Activated B cell treated with CpG ODN at 0.5 μM for 24 hours (primary cell): ENCODE measurements at regions not wholly inside any gene's neighbourhood (a gene's known extent, or its start where the extent isn't known, plus 50 kb on each side); places are given as distances from the start of the nearest gene placed in this dataset.

Experiments used
- ATAC-seq: fragments of 200-7000 bp; cut with Tn5 transposase; one replicate; pipeline ENCODE4 v1.10.0; 2021; ENCODE audit warnings: low read depth, mild to moderate bottlenecking, moderate library complexity
- CTCF ChIA-PET: fragments of 350-600 bp; sonication (Branson Sonifier 250); formaldehyde crosslinking; loops from one replicate; lab custom pipeline; 2021; ENCODE audit warnings: antibody characterized with exemption; lab: Charles Lee
- POLR2A ChIA-PET: fragments of 350-600 bp; sonication (Branson Sonifier 250); formaldehyde crosslinking; loops from one replicate; lab custom pipeline; 2021; ENCODE audit warnings: antibody characterized with exemption; lab: Charles Lee
- DNase-seq: peaks from one replicate; pipeline ENCODE4 v3.0.0; 2022
- H3K27ac Mint-ChIP-seq: one replicate; pipeline ENCODE4 v1.8.0; 2020; ENCODE audit warnings: mixed read lengths
- H3K27me3 Mint-ChIP-seq: one replicate; pipeline ENCODE4 v1.8.0; 2021; ENCODE audit warnings: mixed read lengths
- H3K36me3 Mint-ChIP-seq: one replicate; pipeline ENCODE4 v1.8.0; 2021; ENCODE audit warnings: low read depth, mixed read lengths
- H3K4me1 Mint-ChIP-seq: one replicate; pipeline ENCODE4 v1.8.0; 2021; ENCODE audit warnings: mixed read lengths
- H3K4me3 Mint-ChIP-seq: one replicate; pipeline ENCODE4 v1.8.0; 2020; ENCODE audit warnings: mild to moderate bottlenecking, mixed read lengths
- H3K9me3 Mint-ChIP-seq: one replicate; pipeline ENCODE4 v1.8.0; 2020; ENCODE audit warnings: mixed read lengths
- intact Hi-C: fragments of 100-400 bp; cut with micrococcal nuclease; formaldehyde crosslinking; loops from one replicate; pipeline ENCODE4 v1.15.1; 2024
- TF ChIP-seq, protein P1 (sequence below): fragments of 200-600 bp; IDR thresholded peaks from one replicate; pipeline ENCODE4 v1.8.0; 2022; ENCODE audit warnings: antibody characterized with exemption, mild to moderate bottlenecking

- DNase-seq (no peak), ATAC-seq (no peak)
- Mint-ChIP-seq H3K4me1 (no peaks in the 10 kb centered on the region), H3K27ac (no peak overlapping the region), H3K4me3 (no peak overlapping the region), H3K9me3 (peaks cover 6% of the 10 kb centered on the region), H3K36me3 (no peaks in the 10 kb centered on the region), H3K27me3 (no peaks in the 10 kb centered on the region)
- POLR2A ChIA-PET: no interaction called here
- CTCF ChIA-PET: no interaction called here
- TF ChIP-seq, protein P1, sequence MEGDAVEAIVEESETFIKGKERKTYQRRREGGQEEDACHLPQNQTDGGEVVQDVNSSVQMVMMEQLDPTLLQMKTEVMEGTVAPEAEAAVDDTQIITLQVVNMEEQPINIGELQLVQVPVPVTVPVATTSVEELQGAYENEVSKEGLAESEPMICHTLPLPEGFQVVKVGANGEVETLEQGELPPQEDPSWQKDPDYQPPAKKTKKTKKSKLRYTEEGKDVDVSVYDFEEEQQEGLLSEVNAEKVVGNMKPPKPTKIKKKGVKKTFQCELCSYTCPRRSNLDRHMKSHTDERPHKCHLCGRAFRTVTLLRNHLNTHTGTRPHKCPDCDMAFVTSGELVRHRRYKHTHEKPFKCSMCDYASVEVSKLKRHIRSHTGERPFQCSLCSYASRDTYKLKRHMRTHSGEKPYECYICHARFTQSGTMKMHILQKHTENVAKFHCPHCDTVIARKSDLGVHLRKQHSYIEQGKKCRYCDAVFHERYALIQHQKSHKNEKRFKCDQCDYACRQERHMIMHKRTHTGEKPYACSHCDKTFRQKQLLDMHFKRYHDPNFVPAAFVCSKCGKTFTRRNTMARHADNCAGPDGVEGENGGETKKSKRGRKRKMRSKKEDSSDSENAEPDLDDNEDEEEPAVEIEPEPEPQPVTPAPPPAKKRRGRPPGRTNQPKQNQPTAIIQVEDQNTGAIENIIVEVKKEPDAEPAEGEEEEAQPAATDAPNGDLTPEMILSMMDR: no peak
- intact Hi-C loops: no loop called here
These were observed 91.0 kb upstream of the SLC4A10 start for GRCh38 chr2:161533218-161533617.

DNA sequence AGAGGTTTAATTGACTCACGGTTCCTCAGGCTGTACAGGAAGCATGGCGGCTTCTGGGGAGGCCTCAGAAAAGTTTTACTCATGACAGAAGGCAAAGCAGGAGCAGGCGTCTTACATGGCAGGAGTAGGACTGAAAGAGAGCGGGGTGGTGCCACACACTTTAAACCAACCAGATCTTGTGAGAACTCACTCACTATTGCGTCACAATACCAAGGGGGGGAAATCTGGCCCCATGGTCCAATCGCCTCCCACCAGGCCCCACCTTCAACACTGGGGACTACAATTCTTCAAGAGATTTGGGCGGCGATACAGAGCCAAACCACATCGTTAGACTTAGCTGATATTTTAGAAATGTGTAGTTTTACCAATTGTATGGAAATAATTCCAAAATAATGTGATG, 77.6 kb upstream of the SLC4A10 start:
- Mint-ChIP-seq H3K27ac (no peak overlapping the region), H3K4me3 (no peak overlapping the region), H3K27me3 (no peaks in the 10 kb centered on the region), H3K36me3 (no peaks in the 10 kb centered on the region), H3K4me1 (no peaks in the 10 kb centered on the region), H3K9me3 (no peaks in the 10 kb centered on the region)
- TF ChIP-seq, protein P1: no peak
- ChIA-PET CTCF (no interaction called here), POLR2A (no interaction called here)
- intact Hi-C loops: no loop called here
- DNase-seq (no peak), ATAC-seq (no peak)

DNA sequence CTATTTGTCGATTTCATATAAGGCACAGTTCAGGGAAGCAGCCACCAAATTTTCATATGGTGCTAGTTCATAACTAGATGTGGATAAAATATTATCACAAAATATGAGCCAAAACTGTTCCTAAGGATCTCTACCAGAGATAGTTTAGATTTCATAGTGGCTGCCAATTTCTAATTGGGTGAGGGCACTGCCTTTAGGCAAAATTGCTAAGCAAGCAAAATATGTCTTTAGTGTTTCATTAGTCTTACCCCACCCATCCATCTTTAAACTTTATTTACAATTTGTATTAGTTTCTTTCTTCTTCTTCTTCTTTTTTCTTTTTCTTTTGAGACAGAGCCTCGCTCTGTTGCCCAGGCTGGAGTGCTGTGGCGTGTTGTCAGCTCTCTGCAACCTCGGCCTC, 77.1 kb upstream of the SLC4A10 start:
- ATAC-seq (no peak), DNase-seq (no peak)
- TF ChIP-seq, protein P1: no peak
- Mint-ChIP-seq H3K27ac (no peak overlapping the region), H3K27me3 (no peaks in the 10 kb centered on the region), H3K4me1 (no peaks in the 10 kb centered on the region), H3K9me3 (no peaks in the 10 kb centered on the region), H3K36me3 (no peaks in the 10 kb centered on the region), H3K4me3 (no peak overlapping the region)
- intact Hi-C loops: no loop called here
- POLR2A ChIA-PET: no interaction called here
- CTCF ChIA-PET: no interaction called here

- intact Hi-C loops: no loop called here
- Mint-ChIP-seq H3K4me1 (no peaks in the 10 kb centered on the region), H3K36me3 (no peaks in the 10 kb centered on the region), H3K9me3 (no peaks in the 10 kb centered on the region), H3K4me3 (no peak overlapping the region), H3K27me3 (no peaks in the 10 kb centered on the region), H3K27ac (no peak overlapping the region)
- ChIA-PET POLR2A (no interaction called here), CTCF (no interaction called here)
- TF ChIP-seq, protein P1: no peak
- DNase-seq (no peak), ATAC-seq (no peak)
These were observed 72.2 kb upstream of the SLC4A10 start for GRCh38 chr2:161552015-161552414.

DNA sequence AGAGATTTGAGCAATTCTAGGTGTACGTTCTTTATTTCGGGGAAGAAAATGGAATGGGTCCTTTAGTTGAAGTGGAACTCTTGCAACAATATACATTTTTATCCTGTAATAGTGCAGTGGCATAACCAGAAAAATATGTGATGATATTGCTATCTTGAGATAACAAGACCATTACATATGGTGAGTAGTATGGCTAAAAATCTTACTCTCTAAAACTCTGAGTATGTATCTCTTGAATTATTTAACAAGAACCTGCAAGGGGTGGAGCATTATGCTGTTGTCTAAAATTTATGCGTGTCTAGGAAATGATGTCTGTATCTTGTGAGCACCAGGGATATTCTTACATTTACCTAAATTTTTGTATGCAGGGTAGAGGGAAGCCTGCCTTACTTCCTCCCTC, 68.4 kb upstream of the SLC4A10 start:
- ChIA-PET POLR2A (no interaction called here), CTCF (no interaction called here)
- intact Hi-C loops: no loop called here
- TF ChIP-seq, protein P1: no peak
- no peak overlapping the region for H3K27ac Mint-ChIP-seq
- no peaks in the 10 kb centered on the region for H3K4me1 Mint-ChIP-seq
- peaks cover under 1% of the 10 kb centered on the region for H3K9me3 Mint-ChIP-seq
- no peak overlapping the region for H3K4me3 Mint-ChIP-seq
- no peak for ATAC-seq
- H3K27me3 Mint-ChIP-seq: no peaks in the 10 kb centered on the region
- no peak for DNase-seq
- no peaks in the 10 kb centered on the region for H3K36me3 Mint-ChIP-seq
